GM23338 (cell line): ENCODE measurements at regions not wholly inside any gene's neighbourhood (a gene's known extent, or its start where the extent isn't known, plus 50 kb on each side); places are given as distances from the start of the nearest gene placed in this dataset.

Source experiments
- ATAC-seq: fragments of 200-7000 bp; cut with Tn5 transposase; 3 replicates; pipeline ENCODE4 v1.9.1; 2020
- DNase-seq: peaks from one replicate; pipeline ENCODE4 v3.0.0-alpha.2; 2015; ENCODE audit warnings: low spot score
- H2AFZ ChIP-seq: fragments of 200-600 bp; sonication (generic); 2 replicates; pipeline ENCODE4 v1.8.0; 2016; ENCODE audit warnings: antibody characterized with exemption, mild to moderate bottlenecking, moderate library complexity
- H3F3A ChIP-seq: fragments of 200-600 bp; sonication (generic); replicated peaks from 2 replicates; pipeline ENCODE4 v1.8.0; 2017; ENCODE audit warnings: antibody characterized with exemption, mixed run types, low read depth
- H3K27ac ChIP-seq: fragments of 200-600 bp; sonication (generic); 2 replicates; pipeline ENCODE4 v1.6.1; 2016; ENCODE audit warnings: low read depth
- H3K27me3 ChIP-seq: fragments of 200-600 bp; sonication (generic); 2 replicates; pipeline ENCODE4 v1.8.0; 2016; ENCODE audit warnings: mild to moderate bottlenecking, mixed run types, moderate library complexity; ENCODE audit not compliant: insufficient read depth
- H3K36me3 ChIP-seq: fragments of 200-600 bp; sonication (generic); 2 replicates; pipeline ENCODE4 v1.8.0; 2016; ENCODE audit warnings: mild to moderate bottlenecking; ENCODE audit not compliant: insufficient read depth
- H3K4me1 ChIP-seq: fragments of 200-600 bp; sonication (generic); 2 replicates; pipeline ENCODE4 v1.8.0; 2016; ENCODE audit warnings: mild to moderate bottlenecking, moderate library complexity; ENCODE audit not compliant: insufficient read depth
- H3K4me2 ChIP-seq: fragments of 200-600 bp; sonication (generic); 2 replicates; pipeline ENCODE4 v1.7.1; 2017; ENCODE audit warnings: mixed run types
- H3K4me3 ChIP-seq: fragments of 200-600 bp; sonication (generic); 2 replicates; pipeline ENCODE4 v1.6.1; 2016; ENCODE audit warnings: mixed run types
- H3K79me2 ChIP-seq: fragments of 200-600 bp; sonication (generic); replicated peaks from 2 replicates; pipeline ENCODE4 v1.8.0; 2017; ENCODE audit warnings: mild to moderate bottlenecking; ENCODE audit not compliant: insufficient read depth
- H3K9me2 ChIP-seq: fragments of 200-600 bp; sonication (generic); 2 replicates; pipeline ENCODE4 v1.8.0; 2017; ENCODE audit not compliant: insufficient read depth
- H4K20me1 ChIP-seq: fragments of 200-600 bp; sonication (generic); replicated peaks from 2 replicates; pipeline ENCODE4 v1.8.0; 2017; ENCODE audit warnings: mild to moderate bottlenecking; ENCODE audit not compliant: insufficient read depth
- H3K27ac Mint-ChIP-seq: 2 replicates; pipeline ENCODE4 v1.8.0; 2020; ENCODE audit warnings: inconsistent platforms, mild to moderate bottlenecking, moderate library complexity, mixed read lengths
- H3K27me3 Mint-ChIP-seq: 3 replicates; pipeline ENCODE4 v1.8.0; 2022; ENCODE audit warnings: low read depth, mild to moderate bottlenecking, moderate library complexity, mixed read lengths, inconsistent platforms; ENCODE audit not compliant: insufficient read depth, poor library complexity
- H3K36me3 Mint-ChIP-seq: 3 replicates; pipeline ENCODE4 v1.8.0; 2021; ENCODE audit warnings: low read depth, mild to moderate bottlenecking, inconsistent platforms, moderate library complexity, mixed read lengths
- H3K4me1 Mint-ChIP-seq: 3 replicates; pipeline ENCODE4 v1.8.0; 2020; ENCODE audit warnings: mild to moderate bottlenecking, inconsistent platforms, mixed read lengths
- H3K4me3 Mint-ChIP-seq: 3 replicates; pipeline ENCODE4 v1.8.0; 2021; ENCODE audit warnings: moderate library complexity, mild to moderate bottlenecking, inconsistent platforms, mixed read lengths
- H3K9me3 Mint-ChIP-seq: 3 replicates; pipeline ENCODE4 v1.8.0; 2020; ENCODE audit warnings: moderate library complexity, mild to moderate bottlenecking, inconsistent platforms, mixed read lengths
- CTCF ChIP-seq, 2 experiments: fragments of 200-600 bp in 1 of 2; sonication (generic) in 1 of 2; conservative IDR thresholded peaks; 2 replicates each; pipeline versions ENCODE4 v1.5.1 to v1.6.1; 2016 to 2017; ENCODE audit warnings: antibody characterized with exemption in 2 of 2, low read depth in 2 of 2, mild to moderate bottlenecking in 2 of 2, moderate library complexity in 1 of 2
- EZH2 ChIP-seq: fragments of 200-600 bp; sonication (generic); IDR thresholded peaks from one replicate; pipeline ENCODE4 v1.8.0; 2017; ENCODE audit warnings: antibody characterized with exemption, mild to moderate bottlenecking, low read depth; ENCODE audit not compliant: unreplicated experiment
- REST ChIP-seq: IDR thresholded peaks from one replicate; pipeline ENCODE4 v1.6.1; 2018; ENCODE audit warnings: antibody characterized with exemption; ENCODE audit not compliant: unreplicated experiment
- ZNF331 ChIP-seq: fragments of 250-450 bp; sonication (Bioruptor Pico); IDR thresholded peaks from 2 replicates; pipeline ENCODE4 v1.5.0; 2020; ENCODE audit warnings: low read depth, mild to moderate bottlenecking, moderate library complexity
- ZNF462 ChIP-seq: fragments of 250-450 bp; sonication (Bioruptor Pico); IDR thresholded peaks from 2 replicates; pipeline ENCODE4 v1.5.0; 2020; ENCODE audit warnings: mild to moderate bottlenecking, moderate library complexity

- no peak for TF ChIP-seq CTCF (conservative IDR thresholded peaks at IDR 0.05; ENCODE audit: low read depth in 2 of 2)
- Mint-ChIP-seq H3K36me3 (no peaks in the 10 kb centered on the region), H3K9me3 (peaks cover 6% of the 10 kb centered on the region; the same call in 2 of the 3 replicates), H3K27ac (no peak overlapping the region), H3K27me3 (peaks cover 3% of the 10 kb centered on the region), H3K4me3 (no peak overlapping the region), H3K4me1 (peaks cover 8% of the 10 kb centered on the region; the same call in 2 of the 3 replicates)
- no peaks in the 10 kb centered on the region for H3K4me1 ChIP-seq
- H3K27ac ChIP-seq = no peak overlapping the region
- no peak overlapping the region for H2AFZ ChIP-seq
- H3K79me2 ChIP-seq = no peaks in the 10 kb centered on the region
- no peaks in the 10 kb centered on the region for H4K20me1 ChIP-seq
- H3K4me2 ChIP-seq = no peak overlapping the region
- H3K36me3 ChIP-seq = no peaks in the 10 kb centered on the region
- DNase-seq = no peak
- 0 out of 2 replicates have a peak, but pooled peaks cover 6% of the 10 kb centered on the region for H3K9me2 ChIP-seq
- H3K27me3 ChIP-seq = no peaks in the 10 kb centered on the region
- no peaks in the 10 kb centered on the region for H3F3A ChIP-seq
- no peak for ATAC-seq
- no peak overlapping the region for H3K4me3 ChIP-seq
Observed at GRCh38 chr2:65490222-65490621, 57.8 kb upstream of the SPRED2 start.

GRCh38 chr2:65489269-65489668, 56.9 kb upstream of the SPRED2 start:
- 0 out of 2 replicates have a peak, but pooled peaks cover 6% of the 10 kb centered on the region for H3K9me2 ChIP-seq
- no peak overlapping the region for H3K4me2 ChIP-seq
- no peaks in the 10 kb centered on the region for H3F3A ChIP-seq
- Mint-ChIP-seq H3K4me3 (no peak overlapping the region), H3K27ac (no peak overlapping the region), H3K36me3 (no peaks in the 10 kb centered on the region), H3K9me3 (peaks cover 6% of the 10 kb centered on the region; the same call in 2 of the 3 replicates), H3K4me1 (peaks cover 8% of the 10 kb centered on the region; the same call in 2 of the 3 replicates), H3K27me3 (peaks cover 3% of the 10 kb centered on the region)
- no peaks in the 10 kb centered on the region for H3K36me3 ChIP-seq
- no peaks in the 10 kb centered on the region for H4K20me1 ChIP-seq
- H3K27ac ChIP-seq = no peak overlapping the region
- no peak for ATAC-seq
- H2AFZ ChIP-seq = 0 out of 2 replicates have a peak overlapping the region, but pooled peaks have one; percentile 28
- no peaks in the 10 kb centered on the region for H3K27me3 ChIP-seq
- H3K79me2 ChIP-seq = no peaks in the 10 kb centered on the region
- DNase-seq = no peak
- no peak overlapping the region for H3K4me3 ChIP-seq
- TF ChIP-seq EZH2 (no peak), REST (no peak), ZNF331 (CRISPR knock-in tag) (no peak), ZNF462 (CRISPR knock-in tag) (no peak)
- H3K4me1 ChIP-seq = no peaks in the 10 kb centered on the region
